ENCODE measurements at regions not wholly inside any gene's neighbourhood (a gene's known extent, or its start where the extent isn't known, plus 50 kb on each side); places are given as distances from the start of the nearest gene placed in this dataset.

GRCh38 chr1:112060261-112060660 lies 70.8 kb upstream of the KCND3 start:
- no peak overlapping the region for H3K4me3 Mint-ChIP-seq (ENCODE audit: unreplicated experiment)
- H3K4me1 Mint-ChIP-seq (ENCODE audit: low read depth, unreplicated experiment): peaks cover 11% of the 10 kb centered on the region
- peaks cover 12% of the 10 kb centered on the region for H3K9me3 Mint-ChIP-seq (ENCODE audit: unreplicated experiment)
- DNase-seq: no peak
- H3K27me3 Mint-ChIP-seq (ENCODE audit: unreplicated experiment): peaks cover 3% of the 10 kb centered on the region
- peaks cover 4% of the 10 kb centered on the region for H3K36me3 Mint-ChIP-seq (ENCODE audit: unreplicated experiment)
- H3K27ac Mint-ChIP-seq (ENCODE audit: unreplicated experiment): no peak overlapping the region
- TF ChIP-seq, protein P1, sequence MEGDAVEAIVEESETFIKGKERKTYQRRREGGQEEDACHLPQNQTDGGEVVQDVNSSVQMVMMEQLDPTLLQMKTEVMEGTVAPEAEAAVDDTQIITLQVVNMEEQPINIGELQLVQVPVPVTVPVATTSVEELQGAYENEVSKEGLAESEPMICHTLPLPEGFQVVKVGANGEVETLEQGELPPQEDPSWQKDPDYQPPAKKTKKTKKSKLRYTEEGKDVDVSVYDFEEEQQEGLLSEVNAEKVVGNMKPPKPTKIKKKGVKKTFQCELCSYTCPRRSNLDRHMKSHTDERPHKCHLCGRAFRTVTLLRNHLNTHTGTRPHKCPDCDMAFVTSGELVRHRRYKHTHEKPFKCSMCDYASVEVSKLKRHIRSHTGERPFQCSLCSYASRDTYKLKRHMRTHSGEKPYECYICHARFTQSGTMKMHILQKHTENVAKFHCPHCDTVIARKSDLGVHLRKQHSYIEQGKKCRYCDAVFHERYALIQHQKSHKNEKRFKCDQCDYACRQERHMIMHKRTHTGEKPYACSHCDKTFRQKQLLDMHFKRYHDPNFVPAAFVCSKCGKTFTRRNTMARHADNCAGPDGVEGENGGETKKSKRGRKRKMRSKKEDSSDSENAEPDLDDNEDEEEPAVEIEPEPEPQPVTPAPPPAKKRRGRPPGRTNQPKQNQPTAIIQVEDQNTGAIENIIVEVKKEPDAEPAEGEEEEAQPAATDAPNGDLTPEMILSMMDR (IDR thresholded peaks at IDR 0.05; ENCODE audit: partially characterized antibody, unreplicated experiment): no peak

GRCh38 chr1:112061056-112061455 lies 71.6 kb upstream of the KCND3 start:
- Mint-ChIP-seq H3K36me3 (ENCODE audit: unreplicated experiment) (peaks cover 4% of the 10 kb centered on the region), H3K9me3 (ENCODE audit: unreplicated experiment) (peaks cover 12% of the 10 kb centered on the region), H3K27ac (ENCODE audit: unreplicated experiment) (no peak overlapping the region), H3K4me1 (ENCODE audit: low read depth, unreplicated experiment) (peaks cover 7% of the 10 kb centered on the region), H3K27me3 (ENCODE audit: unreplicated experiment) (peaks cover 3% of the 10 kb centered on the region), H3K4me3 (ENCODE audit: unreplicated experiment) (no peak overlapping the region)
- no peak for DNase-seq
- TF ChIP-seq, protein P1 (IDR thresholded peaks at IDR 0.05; ENCODE audit: partially characterized antibody, unreplicated experiment): no peak

GRCh38 chr1:112061901-112062320 lies 72.4 kb upstream of the KCND3 start:
- H3K36me3 Mint-ChIP-seq (ENCODE audit: unreplicated experiment): peaks cover 4% of the 10 kb centered on the region
- H3K4me3 Mint-ChIP-seq (ENCODE audit: unreplicated experiment): no peak overlapping the region
- H3K27me3 Mint-ChIP-seq (ENCODE audit: unreplicated experiment): peaks cover 2% of the 10 kb centered on the region
- peaks cover 7% of the 10 kb centered on the region for H3K4me1 Mint-ChIP-seq (ENCODE audit: low read depth, unreplicated experiment)
- H3K27ac Mint-ChIP-seq (ENCODE audit: unreplicated experiment): no peak overlapping the region
- DNase-seq: no peak
- peaks cover 12% of the 10 kb centered on the region for H3K9me3 Mint-ChIP-seq (ENCODE audit: unreplicated experiment)
- TF ChIP-seq, protein P1 (IDR thresholded peaks at IDR 0.05; ENCODE audit: partially characterized antibody, unreplicated experiment): no peak

DNA sequence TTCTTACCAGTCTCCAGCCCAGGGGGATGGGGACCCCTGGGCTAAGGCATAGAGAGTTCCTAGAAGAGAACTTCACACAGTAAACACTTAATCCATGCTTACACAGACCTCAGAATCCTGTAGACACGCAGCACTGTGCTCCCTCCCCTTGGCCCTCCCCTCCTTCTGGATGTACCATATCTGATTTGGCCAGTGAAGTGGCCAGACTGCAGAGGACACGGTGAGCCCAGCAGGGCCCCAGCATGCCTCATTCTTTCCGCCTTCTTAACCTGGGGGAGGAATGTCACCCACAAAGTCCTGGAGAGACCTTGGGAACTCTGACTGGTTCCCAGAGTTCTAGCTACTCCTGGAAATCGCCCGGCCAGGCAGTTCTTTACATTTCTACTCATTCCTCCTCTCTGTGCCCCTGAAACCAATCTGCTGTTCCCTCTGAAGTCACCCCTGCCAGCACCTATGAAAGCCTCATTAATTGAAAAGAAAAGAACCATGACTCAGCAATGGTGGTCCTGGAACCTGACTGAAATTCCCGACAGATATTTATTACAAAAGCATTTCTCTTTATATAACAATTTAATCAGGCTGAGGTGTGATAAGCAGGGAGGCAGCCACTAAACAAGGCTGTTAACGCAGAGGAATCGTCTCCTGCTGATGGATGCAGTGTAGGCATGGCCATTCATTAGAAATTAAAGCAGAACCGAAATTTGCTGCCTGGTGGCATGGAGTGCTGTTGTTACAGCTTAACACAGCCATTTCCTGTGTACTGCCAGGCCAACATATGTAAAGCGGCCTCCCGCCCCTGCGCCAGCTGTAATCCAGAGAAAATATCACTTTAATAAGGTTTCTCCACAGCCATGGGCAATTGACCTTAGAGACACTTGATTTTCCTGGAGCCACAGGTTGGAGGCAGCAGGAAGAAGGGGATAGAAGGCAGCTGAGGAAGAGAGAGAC lies 74.6 kb upstream of the KCND3 start:
- H3K27ac Mint-ChIP-seq (ENCODE audit: unreplicated experiment): no peak overlapping the region
- H3K36me3 Mint-ChIP-seq (ENCODE audit: unreplicated experiment): peaks cover 4% of the 10 kb centered on the region
- H3K4me3 Mint-ChIP-seq (ENCODE audit: unreplicated experiment): no peak overlapping the region
- H3K4me1 Mint-ChIP-seq (ENCODE audit: low read depth, unreplicated experiment): no peaks in the 10 kb centered on the region
- peaks cover 9% of the 10 kb centered on the region for H3K9me3 Mint-ChIP-seq (ENCODE audit: unreplicated experiment)
- H3K27me3 Mint-ChIP-seq (ENCODE audit: unreplicated experiment): peaks cover 3% of the 10 kb centered on the region
- TF ChIP-seq, protein P1 (IDR thresholded peaks at IDR 0.05; ENCODE audit: partially characterized antibody, unreplicated experiment): no peak
- DNase-seq: no peak

- peaks cover 11% of the 10 kb centered on the region for H3K9me3 Mint-ChIP-seq (ENCODE audit: unreplicated experiment)
- TF ChIP-seq, protein P1 (IDR thresholded peaks at IDR 0.05; ENCODE audit: partially characterized antibody, unreplicated experiment): no peak
- H3K4me1 Mint-ChIP-seq (ENCODE audit: low read depth, unreplicated experiment): no peaks in the 10 kb centered on the region
- peaks cover 3% of the 10 kb centered on the region for H3K27me3 Mint-ChIP-seq (ENCODE audit: unreplicated experiment)
- H3K4me3 Mint-ChIP-seq (ENCODE audit: unreplicated experiment): no peak overlapping the region
- no peak for DNase-seq
- no peak overlapping the region for H3K27ac Mint-ChIP-seq (ENCODE audit: unreplicated experiment)
- peaks cover 8% of the 10 kb centered on the region for H3K36me3 Mint-ChIP-seq (ENCODE audit: unreplicated experiment)
These were observed 78.5 kb upstream of the KCND3 start for GRCh38 chr1:112067989-112068388.
